DLD1 (cell line): ENCODE measurements at regions not wholly inside any gene's neighbourhood (a gene's known extent, or its start where the extent isn't known, plus 50 kb on each side); places are given as distances from the start of the nearest gene placed in this dataset.

Experiments
- in situ Hi-C: cut with HindIII; loops from 2 replicates; pipeline ENCODE4 v1.10.0; 2017; ENCODE audit warnings: low sequenced_read_pairs

DNA sequence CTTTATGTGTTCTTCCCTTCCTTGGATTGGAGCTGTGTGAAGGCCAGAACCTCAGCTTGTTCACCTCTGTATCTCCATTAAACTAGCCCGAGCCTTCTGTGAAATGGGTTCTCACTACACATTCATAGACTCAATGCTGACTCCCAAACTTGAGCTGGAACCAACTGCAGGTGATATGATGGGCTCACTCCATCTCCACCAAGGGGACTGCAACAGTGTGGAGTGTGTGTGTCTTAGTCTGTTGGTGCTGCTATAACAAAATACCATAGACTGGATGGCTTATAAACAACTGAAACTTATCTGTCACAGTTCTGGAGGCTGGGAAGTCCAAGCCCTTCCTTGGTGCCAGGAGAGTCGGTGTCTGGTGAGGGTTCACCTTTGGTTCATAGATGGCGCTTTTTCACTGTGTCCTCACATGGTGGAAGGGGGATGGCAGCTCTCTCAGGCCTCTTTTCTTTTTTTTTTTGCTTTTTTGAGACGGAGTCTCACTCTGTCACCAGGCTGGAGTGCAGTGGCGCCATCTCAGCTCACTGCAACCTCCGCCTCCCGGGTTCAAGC, 94.2 kb upstream of the MAP4K3 start:
- in situ Hi-C loops: no loop called here

DNA sequence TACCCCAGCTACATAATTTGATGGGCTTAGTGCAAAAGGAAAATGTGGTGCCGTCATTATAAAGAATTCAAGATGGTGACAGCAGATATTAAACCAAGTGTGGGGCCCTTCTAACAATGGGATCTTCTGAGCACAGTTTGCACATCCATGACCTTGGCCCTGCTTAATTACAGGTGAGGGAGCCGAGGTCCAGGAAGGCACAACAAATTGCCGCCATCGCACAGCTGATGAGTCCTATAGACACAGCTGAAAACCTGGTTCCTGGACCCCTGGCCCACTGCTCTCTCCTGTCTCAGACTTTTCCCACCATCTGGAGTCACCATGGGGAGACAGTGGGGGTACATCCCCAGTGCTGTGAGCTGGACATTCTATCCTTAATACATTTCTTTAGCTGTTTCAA, 95.8 kb upstream of the MAP4K3 start:
- in situ Hi-C loops: no loop called here

DNA sequence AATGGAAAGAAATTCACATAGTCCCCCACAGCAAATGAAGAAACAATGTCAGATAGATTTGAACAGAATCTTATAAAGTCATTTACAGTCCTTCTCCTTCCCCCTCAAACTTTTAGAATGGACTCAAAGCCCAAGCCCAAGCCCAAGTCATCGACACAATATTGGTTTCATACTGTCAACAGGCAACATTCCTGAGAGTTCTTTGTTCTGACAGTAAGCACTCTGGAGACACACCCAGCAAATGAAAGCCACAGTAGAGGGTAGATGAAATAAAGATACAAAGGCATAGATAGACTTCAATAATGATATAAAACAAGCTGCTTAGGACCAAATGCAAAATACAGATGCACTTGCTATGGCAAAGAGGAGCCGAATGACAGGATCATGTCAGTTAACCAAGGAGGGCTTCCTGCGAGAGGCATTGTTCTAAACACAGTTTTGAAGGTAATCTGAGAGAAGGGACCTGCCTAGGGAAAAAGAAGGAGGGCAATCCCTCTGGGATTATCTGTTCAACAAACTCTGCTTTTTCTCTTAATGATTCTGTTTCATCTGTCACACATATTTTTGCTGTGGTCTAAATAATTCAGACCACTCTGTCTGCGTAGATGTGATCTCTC, 97.1 kb upstream of the MAP4K3 start:
- in situ Hi-C loops: no loop called here

DNA sequence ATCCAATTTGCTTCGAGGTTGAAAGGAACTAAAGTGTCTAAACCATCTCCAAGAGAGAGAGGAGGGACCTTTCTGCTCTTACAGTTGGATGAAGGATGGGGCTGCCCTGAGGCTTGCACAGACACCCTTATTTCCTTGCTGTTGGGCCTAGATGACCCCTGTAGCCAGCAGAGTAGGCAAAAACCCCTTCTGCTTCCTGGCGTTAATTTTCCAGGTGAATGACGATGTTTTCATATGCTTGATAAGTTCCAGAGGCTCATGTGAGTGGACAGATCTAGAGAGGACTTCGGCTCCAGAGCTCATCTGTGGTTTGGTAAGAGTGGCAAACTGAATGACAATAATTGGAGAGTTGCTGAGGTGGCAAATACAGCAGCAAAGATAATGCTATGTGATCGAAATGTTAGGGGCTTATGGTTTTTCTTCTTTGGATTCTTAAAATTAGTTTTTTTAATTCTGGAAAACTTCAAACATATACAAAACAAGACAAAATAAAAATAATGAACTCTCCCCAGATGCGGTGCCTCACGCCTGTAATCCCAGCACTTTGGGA, 98.6 kb upstream of the MAP4K3 start:
- in situ Hi-C loops: no loop called here

DNA sequence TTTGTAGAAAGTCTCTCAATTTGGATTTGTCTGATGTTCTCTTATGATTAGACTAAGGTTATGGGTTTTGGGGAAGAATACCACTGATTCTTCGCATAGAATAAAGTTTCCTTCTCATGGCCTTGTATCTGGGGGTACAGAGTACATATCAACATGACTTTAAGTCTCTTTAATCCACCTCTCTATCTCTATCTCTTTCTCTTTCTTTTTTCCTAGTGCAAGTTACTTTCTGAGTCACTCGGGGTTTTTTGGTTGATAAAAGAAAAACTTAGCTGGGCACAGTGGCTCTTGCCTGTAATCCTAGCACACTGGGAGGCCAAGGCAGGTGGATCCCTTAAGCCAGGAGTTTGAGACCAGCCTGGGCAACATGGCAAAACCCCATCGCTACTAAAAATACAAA, 100.1 kb upstream of the MAP4K3 start:
- in situ Hi-C loops: no loop called here

DNA sequence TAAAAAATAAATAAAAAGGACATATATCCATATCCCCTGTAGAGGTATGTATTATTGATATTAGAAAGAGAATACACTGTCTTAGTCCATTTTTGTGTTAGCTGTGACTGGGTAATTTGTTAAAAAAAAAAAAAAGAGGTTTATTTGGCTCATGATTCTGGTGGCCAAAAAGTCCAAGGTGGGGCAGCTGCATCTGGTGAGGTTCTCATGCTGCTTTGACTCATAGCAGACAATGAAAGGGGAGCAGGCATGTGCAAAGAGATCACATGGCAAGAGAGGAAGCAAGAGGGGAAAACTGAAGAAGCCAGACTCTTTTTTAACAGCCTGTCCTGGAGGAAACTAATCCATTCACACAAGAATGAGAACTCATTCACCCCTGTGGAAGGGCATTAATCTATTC, 101.6 kb upstream of the MAP4K3 start:
- in situ Hi-C loops: no loop called here

DNA sequence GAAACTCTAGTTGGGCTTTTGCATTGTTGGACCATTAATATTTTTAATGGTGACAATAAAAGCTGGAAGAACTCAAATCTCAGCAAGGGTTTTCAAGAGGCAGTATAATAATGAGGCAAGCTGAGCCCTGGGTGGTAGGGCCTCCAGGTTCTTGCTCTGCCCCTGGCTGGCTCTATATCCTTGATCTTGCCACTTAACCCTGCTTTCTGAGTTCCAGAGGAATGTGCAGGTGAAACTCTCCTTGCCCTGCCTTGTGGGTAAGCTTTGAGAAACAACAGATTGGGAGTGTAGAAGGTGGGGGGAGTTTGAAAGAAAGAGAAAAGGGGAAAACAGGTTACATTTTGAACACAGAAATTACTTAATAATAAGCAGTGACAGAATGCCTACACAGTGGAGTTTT, 103.3 kb upstream of the MAP4K3 start:
- in situ Hi-C loops: no loop called here

DNA sequence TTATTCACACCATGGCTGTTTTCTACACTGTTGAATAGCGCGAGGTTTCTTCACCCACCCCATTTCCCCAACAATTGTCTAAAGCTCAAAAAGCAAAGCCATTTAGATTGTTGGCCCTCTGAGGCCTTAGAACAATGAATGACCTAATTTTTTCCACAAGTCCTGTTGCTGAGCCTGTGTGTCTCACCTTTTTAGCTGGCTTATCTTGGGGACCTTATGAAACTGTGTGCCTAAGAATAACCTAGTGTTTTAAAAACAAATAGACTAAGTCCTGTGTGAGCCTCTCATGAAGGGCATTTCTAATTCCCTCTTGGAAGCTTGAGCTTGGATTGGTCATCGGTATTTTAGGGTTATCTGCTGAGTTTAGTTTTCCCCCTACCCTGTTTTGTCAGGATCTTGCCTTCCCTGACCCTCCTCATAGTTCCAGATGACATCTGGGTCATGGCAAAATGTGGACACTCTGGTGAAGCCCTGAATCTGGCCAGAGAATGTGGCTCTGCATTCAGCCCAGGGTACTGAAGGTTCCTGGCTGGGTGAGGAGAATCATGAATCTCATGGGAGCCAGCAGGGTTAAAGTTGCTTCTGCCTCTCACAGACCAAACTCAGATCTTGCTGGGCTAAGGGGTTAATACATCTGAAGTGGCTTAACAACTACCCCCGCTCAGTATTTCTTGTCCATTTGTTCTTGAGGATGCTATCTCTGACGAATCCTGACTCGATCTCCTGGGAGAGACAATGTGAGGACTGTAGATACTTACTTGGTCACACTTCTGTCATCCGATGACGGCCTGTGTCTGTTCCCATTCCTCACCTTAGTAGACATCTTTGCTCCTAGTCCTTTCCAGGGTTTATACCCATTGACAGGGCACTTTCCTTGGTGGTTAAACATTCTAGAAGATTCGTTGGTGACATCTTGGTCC, 104.2 kb upstream of the MAP4K3 start:
- in situ Hi-C loops: no loop called here

DNA sequence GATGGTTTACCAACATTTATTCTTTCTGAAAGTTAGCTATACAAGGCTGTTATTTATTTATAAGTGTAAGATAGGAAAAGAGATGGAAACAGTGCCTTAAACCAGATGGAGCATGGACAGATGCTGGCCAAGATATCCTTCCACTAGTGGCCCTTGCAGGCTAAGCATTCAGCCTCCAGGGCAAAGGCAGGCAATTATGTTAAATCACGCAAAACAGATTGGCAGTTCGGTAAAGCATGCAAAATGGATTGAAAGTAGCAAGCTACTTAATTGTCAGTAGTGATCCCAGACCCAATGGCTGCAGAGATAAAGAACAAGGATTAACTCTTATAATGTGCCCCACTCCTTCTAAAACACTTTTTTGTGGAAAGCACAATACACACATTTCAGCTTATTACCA, 105.4 kb upstream of the MAP4K3 start:
- in situ Hi-C loops: no loop called here

DNA sequence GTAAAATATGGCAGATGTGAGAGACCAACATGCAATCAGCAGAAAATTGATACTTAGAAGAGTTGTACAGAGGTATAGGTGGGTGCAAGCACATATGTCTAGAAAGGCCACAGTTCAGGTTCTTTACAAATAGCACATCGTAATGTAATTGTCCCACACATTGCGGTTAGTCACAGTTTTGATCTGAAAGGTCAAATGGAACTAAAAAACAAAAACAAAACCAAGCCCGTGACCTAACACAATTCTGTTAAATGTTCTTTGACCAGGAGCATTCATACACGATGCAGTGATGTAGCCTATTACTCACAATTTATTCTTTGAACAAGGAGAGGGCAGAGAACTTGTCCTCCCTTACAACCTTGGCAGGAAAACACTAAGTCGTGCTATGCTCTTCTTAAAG, 108.9 kb upstream of the MAP4K3 start:
- in situ Hi-C loops: no loop called here

DNA sequence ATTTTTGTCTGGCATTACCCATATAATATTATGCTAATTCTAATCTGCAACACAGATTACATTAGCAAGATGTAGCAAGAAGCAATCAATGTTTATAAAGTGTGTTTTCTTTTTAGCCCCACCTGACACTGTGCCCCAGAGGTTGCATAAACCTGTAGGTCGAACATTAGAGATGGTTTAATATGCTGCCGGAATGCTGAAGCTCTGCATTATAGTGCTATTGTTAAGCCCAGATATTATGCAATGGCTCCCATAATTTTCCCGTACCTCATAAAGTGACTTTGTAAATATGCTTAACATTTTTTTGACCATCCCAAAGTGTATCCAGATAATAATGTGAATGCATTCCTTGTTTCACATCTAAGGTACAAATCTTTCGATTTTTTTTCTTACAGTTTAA, 109.3 kb upstream of the MAP4K3 start:
- in situ Hi-C loops: no loop called here

DNA sequence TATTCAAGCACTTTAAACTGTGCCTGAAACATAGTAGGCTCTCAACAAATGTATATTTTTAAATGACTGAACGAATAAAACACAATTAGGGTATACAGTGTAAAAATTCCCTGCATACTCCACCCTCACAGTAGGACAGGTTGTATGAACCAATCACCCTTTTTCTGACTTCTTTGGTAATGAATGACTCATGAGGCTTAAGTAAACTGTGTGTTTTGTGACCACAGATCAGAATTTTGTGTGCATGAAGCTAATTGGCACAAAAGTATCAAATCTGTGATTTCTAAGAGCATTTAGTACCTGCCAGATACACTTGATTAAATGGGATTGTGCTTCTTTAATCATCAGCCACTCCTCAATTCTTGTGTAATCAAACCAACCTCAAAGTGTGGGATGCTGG, 109.9 kb upstream of the MAP4K3 start:
- in situ Hi-C loops: no loop called here

DNA sequence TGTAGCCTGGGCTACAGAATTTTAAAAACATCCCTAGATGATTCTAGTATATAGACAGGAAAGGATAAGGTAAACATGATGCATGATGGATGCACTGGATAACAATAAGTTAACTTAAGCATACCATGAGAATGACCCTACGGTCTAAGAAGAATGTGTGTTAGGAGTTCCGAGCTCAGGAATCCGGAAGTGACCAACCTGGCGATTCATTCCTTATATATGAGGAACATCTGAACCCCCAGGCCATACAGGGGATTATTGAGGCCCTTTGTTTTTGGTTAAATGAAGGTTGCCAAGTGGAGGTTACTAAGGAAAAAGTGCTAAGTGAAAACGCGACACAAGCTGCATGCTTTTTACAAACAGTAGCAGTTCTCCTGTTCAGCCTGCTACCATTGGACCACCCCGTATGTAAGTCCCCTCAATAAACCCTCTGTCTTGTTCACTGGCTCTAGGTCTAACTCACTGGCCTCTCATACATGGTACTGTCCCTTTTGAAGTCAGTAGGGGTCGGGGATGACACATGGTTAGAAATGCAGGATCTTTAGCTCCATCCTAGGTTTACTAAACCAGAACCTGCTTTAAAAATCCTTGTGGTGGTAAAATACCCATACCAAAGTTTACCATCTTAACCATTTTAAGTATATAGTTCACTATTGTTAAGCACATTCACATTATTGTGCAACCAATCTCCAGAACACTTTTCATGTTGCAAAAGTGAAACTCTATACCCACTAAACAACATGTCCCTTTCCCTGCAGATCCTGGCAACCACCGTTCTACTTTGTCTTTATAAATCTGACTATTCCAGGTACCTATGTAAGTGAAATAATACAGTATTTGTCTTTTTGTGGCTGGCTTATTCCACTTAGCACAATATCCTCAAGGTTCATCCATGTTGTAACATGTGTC, 111.0 kb upstream of the MAP4K3 start:
- in situ Hi-C loops: no loop called here

DNA sequence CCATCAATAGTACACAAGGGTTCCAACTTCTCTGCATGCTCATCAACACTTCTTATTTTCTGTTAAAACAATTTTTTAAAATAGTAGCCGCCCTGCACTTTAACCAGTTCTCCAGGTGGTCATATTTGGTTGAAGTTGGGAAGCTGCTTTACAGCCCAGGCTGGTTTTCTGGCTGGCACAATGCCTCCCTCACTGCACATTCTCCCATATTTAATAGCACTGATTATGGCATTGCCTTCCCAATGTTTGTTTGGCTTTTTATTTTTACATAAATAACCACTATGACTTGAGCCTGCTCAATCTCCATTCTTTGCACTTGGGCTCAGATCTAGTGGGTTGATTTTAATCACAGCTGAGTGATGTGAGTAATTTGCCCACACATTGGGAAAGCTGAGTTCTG, 111.9 kb upstream of the MAP4K3 start:
- in situ Hi-C loops: no loop called here

DNA sequence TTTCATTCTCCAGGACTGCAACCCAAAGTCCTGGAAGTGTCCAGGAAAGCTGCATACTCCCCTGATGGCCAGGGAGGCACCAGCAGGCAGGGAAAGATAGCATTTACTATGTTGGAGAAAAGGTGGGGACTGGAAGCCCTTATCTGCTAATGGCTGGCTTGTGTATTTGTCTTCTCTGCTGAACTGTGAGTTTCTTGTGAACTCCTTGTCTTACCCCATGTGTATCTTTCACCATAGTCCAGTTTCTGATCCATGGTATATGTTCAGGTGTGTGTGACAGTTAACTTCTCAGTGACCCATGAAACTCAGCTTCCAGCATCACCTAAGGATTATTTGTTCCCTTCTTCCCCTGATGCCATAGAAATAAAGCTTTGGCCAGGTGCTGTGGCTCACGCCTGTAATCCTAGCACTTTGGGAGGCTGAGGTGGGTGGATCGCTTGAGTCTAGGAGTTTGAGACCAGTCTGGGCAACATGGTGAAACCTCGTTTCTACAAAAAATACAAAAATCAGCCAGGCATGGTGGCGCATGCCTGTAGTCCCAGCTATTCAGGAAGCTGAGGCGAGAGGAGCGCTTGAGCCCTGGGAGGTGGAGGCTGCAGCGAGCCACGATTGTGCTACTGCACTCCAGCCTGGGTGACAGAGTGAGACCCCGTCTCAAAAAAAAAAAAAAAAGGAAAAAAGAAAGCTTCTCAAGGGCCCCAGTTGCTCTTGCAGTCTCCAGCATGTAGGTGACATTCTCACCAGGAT, 112.8 kb upstream of the MAP4K3 start:
- in situ Hi-C loops: no loop called here

DNA sequence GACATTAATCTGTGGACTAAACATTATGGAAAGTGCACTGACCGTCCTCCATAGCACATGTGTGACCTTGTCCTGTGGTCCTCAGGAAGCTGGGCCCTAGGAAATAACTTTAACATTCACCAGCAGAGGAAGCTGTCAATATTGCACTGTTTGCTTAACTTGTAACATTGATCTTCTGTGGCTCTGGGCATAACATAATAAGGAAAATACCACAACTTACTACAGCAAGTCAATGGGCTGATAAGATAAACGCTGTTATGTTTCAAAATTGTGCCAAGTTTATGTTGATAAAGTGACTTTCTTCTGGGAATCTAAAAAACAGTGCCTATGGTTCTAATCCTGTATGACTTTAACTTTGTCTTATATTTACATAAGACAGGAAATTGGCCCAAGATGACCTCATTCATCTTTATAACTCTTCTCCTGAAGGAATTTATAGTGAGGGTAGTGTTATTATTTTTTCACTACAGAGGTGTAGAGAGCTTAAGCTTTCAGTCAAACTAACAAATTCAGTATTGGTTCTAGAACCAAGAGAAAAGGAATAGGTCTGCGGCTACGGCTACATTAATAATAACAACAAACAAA, 113.7 kb upstream of the MAP4K3 start:
- in situ Hi-C loops: no loop called here

DNA sequence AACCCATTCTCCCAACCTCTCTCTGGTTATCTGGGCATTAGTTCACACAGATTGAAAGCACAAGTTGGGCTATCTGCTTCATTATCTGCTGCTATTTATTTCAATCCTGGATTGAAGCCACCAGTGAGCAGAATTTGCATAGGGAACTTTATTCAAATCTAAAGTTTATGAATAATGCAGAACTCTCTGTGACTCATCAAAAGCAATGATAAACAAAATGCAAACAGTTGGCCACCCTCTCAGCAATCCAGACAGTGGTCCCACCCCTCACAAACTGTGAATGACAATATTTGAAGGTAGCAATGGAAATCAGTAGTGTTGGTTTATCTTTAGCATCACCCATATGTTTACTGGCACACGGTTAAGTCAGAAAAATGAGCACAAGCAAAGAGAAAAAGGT, 106.8 kb upstream of the TMEM178A start:
- in situ Hi-C loops: no loop called here

DNA sequence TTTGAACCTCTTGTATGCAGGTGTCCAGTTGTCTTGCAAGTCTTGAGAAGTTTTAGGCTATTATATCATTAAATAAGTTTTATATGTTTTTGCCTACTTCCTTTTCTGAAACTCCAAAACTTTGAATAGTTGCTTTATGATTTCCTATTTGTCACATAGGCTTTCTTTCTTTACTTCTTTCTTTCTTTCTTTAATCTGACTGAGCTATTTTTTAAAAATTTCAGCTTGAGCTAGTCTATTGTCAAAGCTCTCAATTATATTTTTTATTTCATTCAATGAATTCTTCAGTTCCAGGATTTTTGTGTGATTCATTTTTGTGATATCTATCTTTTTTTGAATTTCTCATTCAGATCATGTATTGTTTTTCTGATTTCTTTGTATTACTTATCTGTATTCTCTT, 102.1 kb upstream of the TMEM178A start:
- in situ Hi-C loops: no loop called here

DNA sequence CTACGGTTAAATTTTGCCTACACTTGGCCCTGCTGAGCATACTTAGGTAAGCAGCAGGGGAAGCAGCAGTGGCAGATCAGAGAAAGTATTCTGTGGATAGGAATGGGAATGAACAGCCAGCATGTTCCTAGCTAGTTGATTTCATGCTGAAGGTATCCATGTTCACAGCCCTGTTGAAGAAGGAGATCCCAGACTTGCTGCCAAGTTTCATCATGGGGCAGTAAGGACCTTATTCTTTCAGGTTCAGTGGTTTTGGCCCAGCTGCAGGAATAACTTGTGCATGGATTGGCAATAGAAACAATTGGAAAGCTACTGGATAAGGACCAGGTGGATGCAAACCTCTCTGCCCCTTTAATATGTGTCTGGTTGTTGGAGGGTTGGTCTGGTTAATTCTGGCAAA, 98.2 kb upstream of the TMEM178A start:
- in situ Hi-C loops: no loop called here

DNA sequence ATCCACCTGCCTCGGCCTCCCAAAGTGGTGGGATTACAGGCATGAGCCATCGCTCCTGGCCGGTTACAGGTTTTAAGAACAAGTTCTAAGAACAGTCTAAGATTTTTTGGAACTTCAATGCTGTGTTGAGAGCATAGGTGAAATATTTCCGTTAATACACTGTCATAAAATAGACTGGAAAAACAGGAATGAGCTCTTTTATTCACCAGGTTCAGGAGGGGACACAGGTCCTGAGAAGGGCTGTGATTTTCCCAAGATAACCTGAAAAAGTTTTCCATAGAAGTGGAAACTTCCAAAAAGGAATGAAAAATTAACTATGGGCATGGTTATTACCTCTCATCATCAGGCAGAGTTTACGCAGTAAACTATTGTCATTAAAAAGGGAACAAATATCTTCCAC, 97.6 kb upstream of the TMEM178A start:
- in situ Hi-C loops: no loop called here
